Islet precursor cell (in vitro differentiated cells): ENCODE measurements at regions not wholly inside any gene's neighbourhood (a gene's known extent, or its start where the extent isn't known, plus 50 kb on each side); places are given as distances from the start of the nearest gene placed in this dataset.
A peak's percentile ranks its signal among the peaks of the same experiment; 100 is the strongest.
"Not testable (repeated sequence)": the region's sequence is repeated elsewhere in the genome, so short reads cannot be mapped to it uniquely, and the experiment has no call there.

Experiments used
- DNase-seq: peaks from one replicate; pipeline ENCODE4 v3.0.0-alpha.2; 2018

GRCh38 chr7:102721-103120, 89.7 kb upstream of the FAM20C start:
- DNase-seq = peak; percentile 20

GRCh38 chr7:103981-104380, 88.4 kb upstream of the FAM20C start:
- DNase-seq = not testable (repeated sequence)

- DNase-seq = peak; percentile 18
These were observed 87.4 kb upstream of the FAM20C start for GRCh38 chr7:105002-105401.

GRCh38 chr7:106356-106755, 86.0 kb upstream of the FAM20C start:
- no peak for DNase-seq

- DNase-seq = no peak
These were observed 85.1 kb upstream of the FAM20C start for GRCh38 chr7:107233-107632.

GRCh38 chr7:107907-108306, 84.5 kb upstream of the FAM20C start:
- DNase-seq = no peak

- peak; percentile 35 for DNase-seq
These were observed 83.3 kb upstream of the FAM20C start for GRCh38 chr7:109094-109493.

GRCh38 chr7:109898-110556, 82.3 kb upstream of the FAM20C start:
- peak; percentile 45 for DNase-seq

GRCh38 chr7:110557-111232, 81.7 kb upstream of the FAM20C start:
- DNase-seq = peak; percentile 34

GRCh38 chr7:111591-111990, 80.8 kb upstream of the FAM20C start:
- no peak for DNase-seq

GRCh38 chr7:112881-113280, 79.5 kb upstream of the FAM20C start:
- no peak for DNase-seq

- DNase-seq = no peak
These were observed 77.0 kb upstream of the FAM20C start for GRCh38 chr7:115274-115911.

GRCh38 chr7:116188-116981, 76.0 kb upstream of the FAM20C start:
- no peak for DNase-seq

GRCh38 chr7:117836-118614, 74.3 kb upstream of the FAM20C start:
- DNase-seq = no peak

- peak; percentile 50 for DNase-seq
These were observed 73.6 kb upstream of the FAM20C start for GRCh38 chr7:118615-119391.

- peak; percentile 54 for DNase-seq
These were observed 72.8 kb upstream of the FAM20C start for GRCh38 chr7:119392-120163.

GRCh38 chr7:120164-120991, 72.0 kb upstream of the FAM20C start:
- peak; percentile 48 for DNase-seq

- no peak for DNase-seq
These were observed 71.2 kb upstream of the FAM20C start for GRCh38 chr7:121002-121785.

- DNase-seq = no peak
These were observed 69.1 kb upstream of the FAM20C start for GRCh38 chr7:123237-123636.
